ENCODE measurements at regions not wholly inside any gene's neighbourhood (a gene's known extent, or its start where the extent isn't known, plus 50 kb on each side); places are given as distances from the start of the nearest gene placed in this dataset.

GRCh38 chr4:176902710-176903323 lies 110.1 kb upstream of the VEGFC start:
- no peaks in the 10 kb centered on the region for H3K36me3 ChIP-seq (ENCODE audit: control insufficient read depth, insufficient read depth, low read length)
- peak; percentile 96 for DNase-seq (ENCODE audit: low read depth)
- no peak for TF ChIP-seq CTCF (IDR thresholded peaks at IDR 0.05; ENCODE audit: insufficient read depth, low read length, severe bottlenecking)
- H3K4me3 ChIP-seq (ENCODE audit: low read depth, low read length), result no peak overlapping the region
- no peak for FAIRE-seq
- no peaks in the 10 kb centered on the region for H3K27me3 ChIP-seq (ENCODE audit: control insufficient read depth, insufficient read depth, low read length)

GRCh38 chr4:176906709-176907108 lies 114.0 kb upstream of the VEGFC start:
- no peak overlapping the region for H3K4me3 ChIP-seq (ENCODE audit: low read depth, low read length)
- no peaks in the 10 kb centered on the region for H3K27me3 ChIP-seq (ENCODE audit: control insufficient read depth, insufficient read depth, low read length)
- DNase-seq (ENCODE audit: low read depth) (no peak), FAIRE-seq (no peak)
- no peaks in the 10 kb centered on the region for H3K36me3 ChIP-seq (ENCODE audit: control insufficient read depth, insufficient read depth, low read length)
- no peak for TF ChIP-seq CTCF (IDR thresholded peaks at IDR 0.05; ENCODE audit: insufficient read depth, low read length, severe bottlenecking)

GRCh38 chr4:176910646-176911045 lies 117.9 kb upstream of the VEGFC start:
- Histone ChIP-seq H3K36me3 (ENCODE audit: control insufficient read depth, insufficient read depth, low read length) (no peaks in the 10 kb centered on the region), H3K4me3 (ENCODE audit: low read depth, low read length) (no peak overlapping the region), H3K27me3 (ENCODE audit: control insufficient read depth, insufficient read depth, low read length) (no peaks in the 10 kb centered on the region)
- DNase-seq (ENCODE audit: low read depth) (no peak), FAIRE-seq (peak; percentile 40)
- no peak for TF ChIP-seq CTCF (IDR thresholded peaks at IDR 0.05; ENCODE audit: insufficient read depth, low read length, severe bottlenecking)

- TF ChIP-seq CTCF (IDR thresholded peaks at IDR 0.05; ENCODE audit: insufficient read depth, low read length, severe bottlenecking), result no peak
- H3K4me3 ChIP-seq (ENCODE audit: low read depth, low read length), result no peak overlapping the region
- H3K27me3 ChIP-seq (ENCODE audit: control insufficient read depth, insufficient read depth, low read length), result no peaks in the 10 kb centered on the region
- FAIRE-seq (no peak), DNase-seq (ENCODE audit: low read depth) (peak; percentile 38)
- no peaks in the 10 kb centered on the region for H3K36me3 ChIP-seq (ENCODE audit: control insufficient read depth, insufficient read depth, low read length)
Observed at GRCh38 chr4:176919631-176920030, 126.9 kb upstream of the VEGFC start.

- H3K27me3 ChIP-seq (ENCODE audit: control insufficient read depth, insufficient read depth, low read length), result no peaks in the 10 kb centered on the region
- H3K36me3 ChIP-seq (ENCODE audit: control insufficient read depth, insufficient read depth, low read length), result no peaks in the 10 kb centered on the region
- FAIRE-seq (no peak), DNase-seq (ENCODE audit: low read depth) (peak; percentile 92)
- no peak for TF ChIP-seq CTCF (IDR thresholded peaks at IDR 0.05; ENCODE audit: insufficient read depth, low read length, severe bottlenecking)
- no peak overlapping the region for H3K4me3 ChIP-seq (ENCODE audit: low read depth, low read length)
Observed at GRCh38 chr4:176920694-176921093, 128.0 kb upstream of the VEGFC start.

- Histone ChIP-seq H3K27me3 (ENCODE audit: control insufficient read depth, insufficient read depth, low read length) (no peaks in the 10 kb centered on the region), H3K4me3 (ENCODE audit: low read depth, low read length) (no peak overlapping the region), H3K36me3 (ENCODE audit: control insufficient read depth, insufficient read depth, low read length) (no peaks in the 10 kb centered on the region)
- no peak for FAIRE-seq
- peak; percentile 41 for DNase-seq (ENCODE audit: low read depth)
- no peak for TF ChIP-seq CTCF (IDR thresholded peaks at IDR 0.05; ENCODE audit: insufficient read depth, low read length, severe bottlenecking)
Observed at GRCh38 chr4:176921256-176921655, 128.5 kb upstream of the VEGFC start.
